Panc1 (cell line): ENCODE measurements at regions not wholly inside any gene's neighbourhood (a gene's known extent, or its start where the extent isn't known, plus 50 kb on each side); places are given as distances from the start of the nearest gene placed in this dataset.

ENCODE experiments used
- ATAC-seq: fragments of 200-7000 bp; cut with Tn5 transposase; 2 replicates; pipeline ENCODE4 v1.9.1; 2020; ENCODE audit warnings: mild to moderate bottlenecking, moderate library complexity
- BruUV-seq: library from RNA; stranded (reverse); fragments of 400-500 nt; replicated peaks from 2 replicates; lab custom pipeline; 2021; lab: Mats Ljungman, UMichigan
- CTCF ChIA-PET: fragments of 300-600 bp; sonication (Branson Sonifier 250); formaldehyde crosslinking; loops from one replicate; lab custom pipeline; 2022; ENCODE audit warnings: antibody characterized with exemption; lab: Charles Lee
- POLR2A ChIA-PET: fragments of 300-600 bp; sonication (Branson Sonifier 250); formaldehyde crosslinking; loops from one replicate; lab custom pipeline; 2022; ENCODE audit warnings: antibody characterized with exemption; lab: Charles Lee
- DNase-seq: peaks from one replicate; pipeline ENCODE4 v3.0.0-alpha.2; 2010; ENCODE audit warnings: low read depth, low spot score
- H3K27ac ChIP-seq: 2 replicates; pipeline ENCODE4 v1.5.1; 2011; ENCODE audit warnings: mild to moderate bottlenecking, low read length, inconsistent platforms
- H3K27me3 ChIP-seq: fragments of 200-500 bp; sonication (Bioruptor generic); 2 replicates; pipeline ENCODE4 v1.6.0; 2014; ENCODE audit warnings: low read length, inconsistent platforms; ENCODE audit not compliant: control insufficient read depth, insufficient read depth
- H3K36me3 ChIP-seq: fragments of 200-500 bp; sonication (Bioruptor generic); 2 replicates; pipeline ENCODE4 v1.5.1; 2014; ENCODE audit warnings: inconsistent platforms, mild to moderate bottlenecking, low read length, moderate library complexity; ENCODE audit not compliant: control insufficient read depth, insufficient read depth
- H3K4me1 ChIP-seq: 2 replicates; pipeline ENCODE4 v1.5.1; 2011; ENCODE audit warnings: inconsistent platforms, mild to moderate bottlenecking, low read length, moderate library complexity; ENCODE audit not compliant: control insufficient read depth, insufficient read depth
- H3K4me3 ChIP-seq, 2 experiments: 2 replicates each; pipeline ENCODE4 v1.5.1; 2011 to 2012; ENCODE audit warnings: low read depth in 2 of 2, low read length in 2 of 2, mild to moderate bottlenecking in 2 of 2, inconsistent platforms in 1 of 2, moderate library complexity in 1 of 2
- H3K9me3 ChIP-seq: fragments of 200-500 bp; sonication (Bioruptor generic); 2 replicates; pipeline ENCODE4 v1.5.1; 2014; ENCODE audit warnings: low read depth, mild to moderate bottlenecking, inconsistent platforms, low read length, moderate library complexity; ENCODE audit not compliant: control insufficient read depth, insufficient read depth
- CTCF ChIP-seq: fragments of 450-650 bp; IDR thresholded peaks from 2 replicates; pipeline ENCODE4 v1.5.1; 2017; ENCODE audit warnings: mild to moderate bottlenecking
- POLR2AphosphoS5 ChIP-seq: IDR thresholded peaks from 2 replicates; pipeline ENCODE4 v1.6.1; 2012; ENCODE audit warnings: mild to moderate bottlenecking, low read depth, low read length, moderate library complexity
- SIN3A ChIP-seq: IDR thresholded peaks from 2 replicates; pipeline ENCODE4 v1.6.1; 2012; ENCODE audit warnings: low read depth, mild to moderate bottlenecking, low read length, moderate library complexity, borderline replicate concordance; ENCODE audit not compliant: insufficient read depth
- TCF7L2 ChIP-seq: IDR thresholded peaks from 2 replicates; pipeline ENCODE4 v1.6.1; 2011; ENCODE audit warnings: mild to moderate bottlenecking, low read depth, low read length, inconsistent platforms
- in situ Hi-C: cut with HindIII; loops from 2 replicates; pipeline ENCODE4 v1.10.0; 2016; ENCODE audit warnings: low sequenced_read_pairs, low pct_unique_long_range_greater_than_20kb
- intact Hi-C: fragments of 100-400 bp; cut with micrococcal nuclease; formaldehyde crosslinking; loops from one replicate; pipeline ENCODE4 v1.10.0; 2022; ENCODE audit not compliant: unreplicated experiment
- TF ChIP-seq, protein P1 (sequence below), 2 experiments: IDR thresholded peaks; 2 replicates each; pipeline ENCODE4 v1.6.1; 2011 to 2012; ENCODE audit warnings: low read depth in 2 of 2, control low read depth in 1 of 2, low read length in 1 of 2, mild to moderate bottlenecking in 1 of 2, moderate library complexity in 1 of 2; ENCODE audit not compliant: insufficient read depth in 1 of 2

DNA sequence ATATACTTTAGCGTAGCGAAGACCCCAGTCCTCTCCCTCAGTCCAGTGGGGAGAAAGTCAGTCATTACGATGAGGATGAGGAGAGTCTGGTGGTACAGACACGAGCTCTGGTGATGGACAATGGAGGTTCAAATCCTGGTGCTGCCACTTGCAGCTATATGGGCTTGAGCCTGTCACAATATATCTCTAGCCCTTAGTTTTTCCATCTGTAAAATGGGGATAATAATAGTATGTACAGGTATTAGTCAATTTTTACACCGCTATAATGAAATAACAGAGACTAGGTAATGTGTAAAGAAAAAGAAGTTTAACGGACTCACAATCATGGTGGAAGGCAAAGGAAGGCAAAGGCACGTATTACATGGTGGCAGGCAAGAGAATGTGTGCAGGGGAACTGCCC, 237.9 kb downstream of the BCAS1 start:
- Histone ChIP-seq H3K27ac (peak overlapping the region; percentile 100), H3K4me3 (no peak overlapping the region), H3K27me3 (no peaks in the 10 kb centered on the region), H3K36me3 (no peaks in the 10 kb centered on the region), H3K4me1 (peaks cover 33% of the 10 kb centered on the region), H3K9me3 (peaks cover 6% of the 10 kb centered on the region)
- ATAC-seq: no peak
- TF ChIP-seq, protein P1, sequence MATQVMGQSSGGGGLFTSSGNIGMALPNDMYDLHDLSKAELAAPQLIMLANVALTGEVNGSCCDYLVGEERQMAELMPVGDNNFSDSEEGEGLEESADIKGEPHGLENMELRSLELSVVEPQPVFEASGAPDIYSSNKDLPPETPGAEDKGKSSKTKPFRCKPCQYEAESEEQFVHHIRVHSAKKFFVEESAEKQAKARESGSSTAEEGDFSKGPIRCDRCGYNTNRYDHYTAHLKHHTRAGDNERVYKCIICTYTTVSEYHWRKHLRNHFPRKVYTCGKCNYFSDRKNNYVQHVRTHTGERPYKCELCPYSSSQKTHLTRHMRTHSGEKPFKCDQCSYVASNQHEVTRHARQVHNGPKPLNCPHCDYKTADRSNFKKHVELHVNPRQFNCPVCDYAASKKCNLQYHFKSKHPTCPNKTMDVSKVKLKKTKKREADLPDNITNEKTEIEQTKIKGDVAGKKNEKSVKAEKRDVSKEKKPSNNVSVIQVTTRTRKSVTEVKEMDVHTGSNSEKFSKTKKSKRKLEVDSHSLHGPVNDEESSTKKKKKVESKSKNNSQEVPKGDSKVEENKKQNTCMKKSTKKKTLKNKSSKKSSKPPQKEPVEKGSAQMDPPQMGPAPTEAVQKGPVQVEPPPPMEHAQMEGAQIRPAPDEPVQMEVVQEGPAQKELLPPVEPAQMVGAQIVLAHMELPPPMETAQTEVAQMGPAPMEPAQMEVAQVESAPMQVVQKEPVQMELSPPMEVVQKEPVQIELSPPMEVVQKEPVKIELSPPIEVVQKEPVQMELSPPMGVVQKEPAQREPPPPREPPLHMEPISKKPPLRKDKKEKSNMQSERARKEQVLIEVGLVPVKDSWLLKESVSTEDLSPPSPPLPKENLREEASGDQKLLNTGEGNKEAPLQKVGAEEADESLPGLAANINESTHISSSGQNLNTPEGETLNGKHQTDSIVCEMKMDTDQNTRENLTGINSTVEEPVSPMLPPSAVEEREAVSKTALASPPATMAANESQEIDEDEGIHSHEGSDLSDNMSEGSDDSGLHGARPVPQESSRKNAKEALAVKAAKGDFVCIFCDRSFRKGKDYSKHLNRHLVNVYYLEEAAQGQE (IDR thresholded peaks at IDR 0.05; ENCODE audit: insufficient read depth in 1 of 2, low read depth in 2 of 2, low read length in 1 of 2): no peak
- TF ChIP-seq CTCF (no peak), TCF7L2 (no peak), POLR2AphosphoS5 (no peak), SIN3A (no peak)
- ChIA-PET POLR2A (no interaction called here), CTCF (no interaction called here)
- intact Hi-C loops: no loop called here
- in situ Hi-C loops: no loop called here
- DNase-seq: no peak
- no TSS peak for BruUV-seq

GRCh38 chr20:53831812-53832211, 238.2 kb upstream of the ZNF217 start:
- in situ Hi-C loops (no loop called here), intact Hi-C loops (no loop called here)
- Histone ChIP-seq H3K27me3 (no peaks in the 10 kb centered on the region), H3K9me3 (peaks cover 6% of the 10 kb centered on the region), H3K36me3 (no peaks in the 10 kb centered on the region), H3K4me3 (no peak overlapping the region), H3K4me1 (peaks cover 40% of the 10 kb centered on the region), H3K27ac (peak overlapping the region; percentile 100)
- BruUV-seq: no TSS peak
- POLR2A ChIA-PET: no interaction called here
- DNase-seq (no peak), ATAC-seq (no peak)
- CTCF ChIA-PET: no interaction called here
- TF ChIP-seq POLR2AphosphoS5: no peak
- TF ChIP-seq CTCF: no peak
- TF ChIP-seq TCF7L2: no peak
- TF ChIP-seq, protein P1 (IDR thresholded peaks at IDR 0.05; ENCODE audit: insufficient read depth in 1 of 2, low read depth in 2 of 2, low read length in 1 of 2): no peak
- TF ChIP-seq SIN3A: no peak
